Breast epithelium (tissue), 4 donors: ENCODE measurements at regions not wholly inside any gene's neighbourhood (a gene's known extent, or its start where the extent isn't known, plus 50 kb on each side); places are given as distances from the start of the nearest gene placed in this dataset.
"Not testable (repeated sequence)": the region's sequence is repeated elsewhere in the genome, so short reads cannot be mapped to it uniquely, and the experiment has no call there.

ENCODE experiments used
- DNase-seq, 2 donors: peaks; one replicate each; pipeline ENCODE4 v3.0.0-alpha.2; 2019; ENCODE audit warnings: low spot score in 2 of 2
- H3K27ac ChIP-seq, 2 donors: fragments of 200-600 bp; sonication (generic) in 1 of 2; one replicate each; pipeline ENCODE4 v1.5.1; 2016 to 2019; ENCODE audit warnings: mild to moderate bottlenecking in 1 of 2
- H3K27me3 ChIP-seq, 2 donors: fragments of 200-600 bp; sonication (generic) in 1 of 2; one replicate each; pipeline versions ENCODE4 v1.5.1 to v1.6.0; 2017 to 2019; ENCODE audit warnings: control low read depth in 1 of 2, mild to moderate bottlenecking in 1 of 2
- H3K36me3 ChIP-seq: fragments of 200-600 bp; one replicate; pipeline ENCODE4 v1.5.1; 2019
- H3K4me1 ChIP-seq, 2 donors: fragments of 200-600 bp; sonication (generic); one replicate each; pipeline ENCODE4 v1.5.1; 2016 to 2019; ENCODE audit warnings: control low read depth in 1 of 2
- H3K4me3 ChIP-seq, 3 donors: fragments of 200-600 bp; sonication (generic); 1 replicate in 2 of 3; 2 replicates in 1 of 3; pipeline ENCODE4 v1.5.1; 2016 to 2019; ENCODE audit warnings: mild to moderate bottlenecking in 3 of 3, moderate library complexity in 2 of 3
- H3K9me3 ChIP-seq, 2 donors: fragments of 200-600 bp; sonication (generic) in 1 of 2; one replicate each; pipeline ENCODE4 v1.5.1; 2016 to 2019; ENCODE audit warnings: control low read depth in 1 of 2
- CTCF ChIP-seq, 3 donors: fragments of 450-650 bp; IDR thresholded peaks; one replicate each; pipeline ENCODE4 v1.5.1; 2016 to 2017; ENCODE audit warnings: antibody characterized with exemption in 3 of 3, mild to moderate bottlenecking in 3 of 3, moderate library complexity in 3 of 3
- POLR2A ChIP-seq: fragments of 450-650 bp; IDR thresholded peaks from one replicate; pipeline ENCODE4 v1.6.1; 2016; ENCODE audit warnings: antibody characterized with exemption, mild to moderate bottlenecking, moderate library complexity
- POLR2AphosphoS5 ChIP-seq, 3 donors: sonication (generic); formaldehyde crosslinking; IDR thresholded peaks; one replicate each; pipeline ENCODE4 v1.6.1; 2017; ENCODE audit warnings: antibody characterized with exemption in 3 of 3
- intact Hi-C: fragments of 100-400 bp; cut with DNase I; formaldehyde crosslinking; loops from one replicate; pipeline ENCODE4 v1.15.1; 2023; ENCODE audit warnings: low total_unique reads

- Histone ChIP-seq H3K27ac (no peak overlapping the region), H3K36me3 (no peaks in the 10 kb centered on the region), H3K9me3 (no peaks in the 10 kb centered on the region), H3K4me3 (no peak overlapping the region), H3K4me1 (no peaks in the 10 kb centered on the region), H3K27me3 (no peaks in the 10 kb centered on the region)
- no peak for DNase-seq
- intact Hi-C loops: loop anchor here (10.0 kb wide), 1 partner anchor 640 kb away; no protein-coding TSS in a partner anchor
- TF ChIP-seq POLR2A (no peak), CTCF (IDR thresholded peaks at IDR 0.05) (no peak), POLR2AphosphoS5 (IDR thresholded peaks at IDR 0.05) (no peak)
These were observed 469.2 kb upstream of the PCDH20 start for GRCh38 chr13:61884830-61885229.

GRCh38 chr13:61880578-61881283 is 465.1 kb upstream of the PCDH20 start:
- Histone ChIP-seq H3K27me3 (no peaks in the 10 kb centered on the region), H3K36me3 (no peaks in the 10 kb centered on the region)

GRCh38 chr13:61878565-61878964 is 462.9 kb upstream of the PCDH20 start:
- DNase-seq, H3K36me3 ChIP-seq, H3K27me3 ChIP-seq, H3K4me1 ChIP-seq, intact Hi-C loops, H3K4me3 ChIP-seq, H3K27ac ChIP-seq: not testable (repeated sequence)
- peaks cover 3 to 32% of the 10 kb centered on the region in 2 donors for H3K9me3 ChIP-seq

More at GRCh38 chr13:61880578-61881283, 465.1 kb upstream of the PCDH20 start:
- no peak overlapping the region for H3K4me3 ChIP-seq
- no peak for TF ChIP-seq POLR2AphosphoS5 (IDR thresholded peaks at IDR 0.05)
- TF ChIP-seq CTCF (IDR thresholded peaks at IDR 0.05): no peak
- TF ChIP-seq POLR2A: no peak
- no peaks in the 10 kb centered on the region for H3K4me1 ChIP-seq
- no peak overlapping the region for H3K27ac ChIP-seq
- intact Hi-C loops: loop anchor here (10.0 kb wide), 1 partner anchor 636 kb away; no protein-coding TSS in a partner anchor
- H3K9me3 ChIP-seq: peaks cover 0 to 14% of the 10 kb centered on the region in 2 donors
- DNase-seq: no peak

GRCh38 chr13:61874970-61875579 is 459.4 kb upstream of the PCDH20 start:
- TF ChIP-seq CTCF (IDR thresholded peaks at IDR 0.05) (no peak), POLR2A (no peak), POLR2AphosphoS5 (IDR thresholded peaks at IDR 0.05) (no peak)
- intact Hi-C loops: no loop called here
- H3K36me3 ChIP-seq: no peaks in the 10 kb centered on the region
- H3K27ac ChIP-seq: no peak overlapping the region
- H3K4me3 ChIP-seq: no peak overlapping the region
- H3K27me3 ChIP-seq: no peaks in the 10 kb centered on the region
- no peak for DNase-seq
- peaks cover 3 to 32% of the 10 kb centered on the region in 2 donors for H3K9me3 ChIP-seq
- H3K4me1 ChIP-seq: no peaks in the 10 kb centered on the region

GRCh38 chr13:61873717-61874116 is 458.1 kb upstream of the PCDH20 start:
- Histone ChIP-seq H3K4me3 (no peak overlapping the region), H3K27me3 (no peaks in the 10 kb centered on the region), H3K4me1 (no peaks in the 10 kb centered on the region), H3K36me3 (no peaks in the 10 kb centered on the region), H3K27ac (no peak overlapping the region), H3K9me3 (peaks cover 3 to 33% of the 10 kb centered on the region in 2 donors)
- DNase-seq: no peak
- intact Hi-C loops: no loop called here
- TF ChIP-seq CTCF (IDR thresholded peaks at IDR 0.05) (no peak), POLR2AphosphoS5 (IDR thresholded peaks at IDR 0.05) (no peak), POLR2A (no peak)
